ENCODE measurements at regions not wholly inside any gene's neighbourhood (a gene's known extent, or its start where the extent isn't known, plus 50 kb on each side); places are given as distances from the start of the nearest gene placed in this dataset.

- no peak for TF ChIP-seq POLR2A (IDR thresholded peaks at IDR 0.05; ENCODE audit: low read length)
- TF ChIP-seq GATA1 (IDR thresholded peaks at IDR 0.05; ENCODE audit: low read depth, low read length): no peak
- DNase-seq: no peak
Observed at GRCh38 chr9:110115826-110116542, 92.0 kb downstream of the C9orf152 start.

- DNase-seq: no peak
- no peak for TF ChIP-seq GATA1 (IDR thresholded peaks at IDR 0.05; ENCODE audit: low read depth, low read length)
Observed at GRCh38 chr9:110116543-110116885, 91.4 kb downstream of the C9orf152 start.

- DNase-seq: no peak
- no peak for TF ChIP-seq GATA1 (IDR thresholded peaks at IDR 0.05; ENCODE audit: low read depth, low read length)
- no peak for TF ChIP-seq POLR2A (IDR thresholded peaks at IDR 0.05; ENCODE audit: low read length)
Observed at GRCh38 chr9:110121170-110121569, 86.8 kb downstream of the C9orf152 start.

GRCh38 chr9:110123341-110124095, 84.4 kb downstream of the C9orf152 start:
- DNase-seq: peak; percentile 12 to 28
- no peak for TF ChIP-seq POLR2A (IDR thresholded peaks at IDR 0.05; ENCODE audit: low read length)
- no peak for TF ChIP-seq GATA1 (IDR thresholded peaks at IDR 0.05; ENCODE audit: low read depth, low read length)

- peak in 1 of 2 experiments; percentile 28 for DNase-seq
- TF ChIP-seq GATA1 (IDR thresholded peaks at IDR 0.05; ENCODE audit: low read depth, low read length) (no peak), POLR2A (IDR thresholded peaks at IDR 0.05; ENCODE audit: low read length) (no peak)
Observed at GRCh38 chr9:110124439-110124838, 83.5 kb downstream of the C9orf152 start.

- TF ChIP-seq POLR2A (IDR thresholded peaks at IDR 0.05; ENCODE audit: low read length) (no peak), GATA1 (IDR thresholded peaks at IDR 0.05; ENCODE audit: low read depth, low read length) (no peak)
- no peak for DNase-seq
Observed at GRCh38 chr9:110125207-110125751, 82.7 kb downstream of the C9orf152 start.

- TF ChIP-seq POLR2A (IDR thresholded peaks at IDR 0.05; ENCODE audit: low read length) (no peak), GATA1 (IDR thresholded peaks at IDR 0.05; ENCODE audit: low read depth, low read length) (no peak)
- DNase-seq: no peak
Observed at GRCh38 chr9:110125763-110126351, 82.1 kb downstream of the C9orf152 start.

DNA sequence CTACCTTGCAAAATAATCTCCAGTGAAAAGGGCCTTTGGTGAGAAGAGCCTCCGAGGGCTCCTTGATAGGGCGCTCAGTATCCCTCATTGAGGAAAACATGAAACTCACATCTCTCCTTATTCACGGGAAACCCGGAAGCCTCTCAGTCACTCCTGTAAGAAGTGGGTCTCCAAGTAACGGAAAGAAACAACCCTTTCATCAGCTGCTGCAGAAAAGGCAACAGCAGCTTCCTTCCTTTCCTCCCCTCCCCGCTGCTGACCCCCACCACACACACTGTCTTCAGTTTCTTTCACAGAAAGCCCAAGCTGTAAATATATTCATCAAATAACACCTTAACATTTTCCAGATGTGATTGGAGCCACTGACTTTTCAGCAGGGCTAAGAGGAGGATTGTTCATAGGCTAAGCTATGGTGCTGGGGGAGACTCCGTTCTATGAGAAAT, 81.4 kb downstream of the C9orf152 start:
- TF ChIP-seq POLR2A (IDR thresholded peaks at IDR 0.05; ENCODE audit: low read length): no peak
- TF ChIP-seq GATA1 (IDR thresholded peaks at IDR 0.05; ENCODE audit: low read depth, low read length): no peak
- no peak for DNase-seq

- DNase-seq: peak in 1 of 2 experiments; percentile 31
- TF ChIP-seq POLR2A (IDR thresholded peaks at IDR 0.05; ENCODE audit: low read length): no peak
- TF ChIP-seq GATA1 (IDR thresholded peaks at IDR 0.05; ENCODE audit: low read depth, low read length): no peak
Observed at GRCh38 chr9:110126986-110127864, 80.7 kb downstream of the C9orf152 start.

- no peak for DNase-seq
- no peak for TF ChIP-seq GATA1 (IDR thresholded peaks at IDR 0.05; ENCODE audit: low read depth, low read length)
- TF ChIP-seq POLR2A (IDR thresholded peaks at IDR 0.05; ENCODE audit: low read length): no peak
Observed at GRCh38 chr9:110128664-110129329, 79.2 kb downstream of the C9orf152 start.

DNA sequence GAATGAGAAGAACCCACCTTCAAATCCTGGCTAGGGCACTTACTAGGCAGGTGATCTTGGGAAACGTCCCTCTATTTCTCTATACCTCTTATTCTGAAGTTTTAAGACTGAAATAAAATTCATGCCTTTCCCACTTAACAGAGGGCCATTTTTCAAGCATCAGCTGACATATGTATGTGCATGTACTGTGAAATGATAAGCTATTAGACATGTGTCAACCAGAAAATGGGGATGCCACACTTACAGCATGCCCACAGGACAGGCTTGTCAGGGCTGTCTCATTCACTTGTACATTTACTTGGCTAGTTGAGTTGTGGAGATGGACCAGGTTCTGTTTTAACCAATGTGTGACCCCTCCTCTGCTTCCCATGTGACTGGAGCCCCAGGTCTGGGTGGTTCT, 78.5 kb downstream of the C9orf152 start:
- TF ChIP-seq POLR2A (IDR thresholded peaks at IDR 0.05; ENCODE audit: low read length) (no peak), GATA1 (IDR thresholded peaks at IDR 0.05; ENCODE audit: low read depth, low read length) (no peak)
- DNase-seq: peak in 1 of 2 experiments; percentile 15

DNA sequence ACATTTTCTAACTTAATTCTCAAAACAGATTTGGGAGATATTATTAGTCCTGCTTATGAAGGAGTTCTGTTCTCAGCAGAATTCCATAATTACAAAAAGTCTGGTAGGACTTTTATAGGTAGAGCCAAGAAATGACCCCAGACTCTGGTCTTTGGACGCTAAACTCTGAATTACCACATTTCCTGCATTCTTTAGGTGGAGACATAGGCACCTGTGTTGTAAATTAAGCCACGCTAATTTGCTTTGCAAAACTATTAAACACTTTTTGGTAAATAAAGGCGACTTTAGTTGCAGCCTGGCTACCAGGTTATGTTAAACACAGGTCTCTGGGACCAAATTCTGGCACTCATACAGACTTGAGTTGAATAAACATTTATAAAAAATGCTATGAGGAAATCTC, 77.7 kb downstream of the C9orf152 start:
- no peak for TF ChIP-seq GATA1 (IDR thresholded peaks at IDR 0.05; ENCODE audit: low read depth, low read length)
- TF ChIP-seq POLR2A (IDR thresholded peaks at IDR 0.05; ENCODE audit: low read length): no peak
- DNase-seq: no peak
